Gastrocnemius medialis (tissue), 4 donors: ENCODE measurements at regions not wholly inside any gene's neighbourhood (a gene's known extent, or its start where the extent isn't known, plus 50 kb on each side); places are given as distances from the start of the nearest gene placed in this dataset.

Experiments used
- ATAC-seq, 2 donors: fragments of 150-250 bp; one replicate each; pipeline ENCODE4 v1.9.1; 2016
- DNase-seq, 2 donors: peaks; one replicate each; pipeline ENCODE4 v3.0.0-alpha.2; 2019
- H3K27ac ChIP-seq, 4 donors: fragments of 200-600 bp; sonication (generic); 1 replicate in 1 of 4; 2 replicates in 3 of 4; pipeline ENCODE4 v1.5.1; 2016 to 2018; ENCODE audit warnings: mild to moderate bottlenecking in 2 of 4, moderate library complexity in 1 of 4
- H3K27me3 ChIP-seq, 3 donors: fragments of 200-600 bp; sonication (generic) in 2 of 3; 1 replicate in 1 of 3; 2 replicates in 2 of 3; pipeline versions ENCODE4 v1.5.1 to v1.6.0; 2016 to 2019; ENCODE audit warnings: mild to moderate bottlenecking in 1 of 3, moderate library complexity in 1 of 3
- H3K36me3 ChIP-seq, 2 donors: fragments of 200-600 bp; sonication (generic) in 1 of 2; one replicate each; pipeline ENCODE4 v1.5.1; 2017 to 2018
- H3K4me1 ChIP-seq, 2 donors: fragments of 200-600 bp; sonication (generic) in 1 of 2; one replicate each; pipeline ENCODE4 v1.5.1; 2016 to 2017; ENCODE audit warnings: mild to moderate bottlenecking in 2 of 2
- H3K4me3 ChIP-seq, 4 donors: fragments of 200-600 bp; sonication (generic) in 3 of 4; 1 replicate in 1 of 4; 2 replicates in 3 of 4; pipeline ENCODE4 v1.5.1; 2016 to 2019; ENCODE audit warnings: mild to moderate bottlenecking in 2 of 4
- H3K9me3 ChIP-seq, 3 donors: fragments of 200-600 bp; sonication (generic) in 2 of 3; 1 replicate in 1 of 3; 2 replicates in 2 of 3; pipeline ENCODE4 v1.5.1; 2016 to 2019
- POLR2A ChIP-seq, 2 donors: fragments of 450-650 bp; IDR thresholded peaks; one replicate each; pipeline ENCODE4 v1.6.1; 2017; ENCODE audit warnings: antibody characterized with exemption in 2 of 2, mild to moderate bottlenecking in 2 of 2, moderate library complexity in 2 of 2
- in situ Hi-C, 4 donors: fragments of 200-750 bp; cut with MboI; loops; one replicate each; pipeline versions ENCODE4 v1.15.0 to v1.8.0; 2017; ENCODE audit warnings: low sequenced_read_pairs in 4 of 4
- intact Hi-C: fragments of 100-400 bp; cut with DNase I; formaldehyde crosslinking; loops from one replicate; pipeline ENCODE4 v1.15.1; 2023; ENCODE audit warnings: low total_unique reads
- TF ChIP-seq, protein P1 (sequence below), 5 experiments: fragments of 450-650 bp in 3 of 5; fragments of 200-600 bp in 2 of 5; sonication (generic) in 2 of 5; IDR thresholded peaks in 4 of 5; conservative IDR thresholded peaks in 1 of 5; 1 replicate in 4 of 5; 2 replicates in 1 of 5; pipeline ENCODE4 v1.5.1; 2016 to 2019; ENCODE audit warnings: antibody characterized with exemption in 5 of 5, mild to moderate bottlenecking in 3 of 5, moderate library complexity in 3 of 5

GRCh38 chr1:98101364-98101763, 180.5 kb upstream of the DPYD start:
- DNase-seq (no peak), ATAC-seq (no peak)
- Histone ChIP-seq H3K4me1 (no peaks in the 10 kb centered on the region), H3K9me3 (no peaks in the 10 kb centered on the region), H3K4me3 (no peak overlapping the region), H3K27me3 (no peaks in the 10 kb centered on the region), H3K27ac (no peak overlapping the region), H3K36me3 (no peaks in the 10 kb centered on the region)
- TF ChIP-seq, protein P1, sequence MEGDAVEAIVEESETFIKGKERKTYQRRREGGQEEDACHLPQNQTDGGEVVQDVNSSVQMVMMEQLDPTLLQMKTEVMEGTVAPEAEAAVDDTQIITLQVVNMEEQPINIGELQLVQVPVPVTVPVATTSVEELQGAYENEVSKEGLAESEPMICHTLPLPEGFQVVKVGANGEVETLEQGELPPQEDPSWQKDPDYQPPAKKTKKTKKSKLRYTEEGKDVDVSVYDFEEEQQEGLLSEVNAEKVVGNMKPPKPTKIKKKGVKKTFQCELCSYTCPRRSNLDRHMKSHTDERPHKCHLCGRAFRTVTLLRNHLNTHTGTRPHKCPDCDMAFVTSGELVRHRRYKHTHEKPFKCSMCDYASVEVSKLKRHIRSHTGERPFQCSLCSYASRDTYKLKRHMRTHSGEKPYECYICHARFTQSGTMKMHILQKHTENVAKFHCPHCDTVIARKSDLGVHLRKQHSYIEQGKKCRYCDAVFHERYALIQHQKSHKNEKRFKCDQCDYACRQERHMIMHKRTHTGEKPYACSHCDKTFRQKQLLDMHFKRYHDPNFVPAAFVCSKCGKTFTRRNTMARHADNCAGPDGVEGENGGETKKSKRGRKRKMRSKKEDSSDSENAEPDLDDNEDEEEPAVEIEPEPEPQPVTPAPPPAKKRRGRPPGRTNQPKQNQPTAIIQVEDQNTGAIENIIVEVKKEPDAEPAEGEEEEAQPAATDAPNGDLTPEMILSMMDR (IDR thresholded peaks at IDR 0.05 in 4 of 5, conservative IDR thresholded peaks at IDR 0.05 in 1 of 5), result no peak
- no peak for TF ChIP-seq POLR2A (IDR thresholded peaks at IDR 0.05)
- intact Hi-C loops (no loop called here), in situ Hi-C loops (no loop called here)

- DNase-seq (no peak), ATAC-seq (no peak)
- Histone ChIP-seq H3K27me3 (no peaks in the 10 kb centered on the region), H3K4me1 (no peaks in the 10 kb centered on the region), H3K9me3 (no peaks in the 10 kb centered on the region), H3K4me3 (no peak overlapping the region), H3K27ac (no peak overlapping the region), H3K36me3 (no peaks in the 10 kb centered on the region)
- TF ChIP-seq, protein P1 (IDR thresholded peaks at IDR 0.05 in 4 of 5, conservative IDR thresholded peaks at IDR 0.05 in 1 of 5), result no peak
- TF ChIP-seq POLR2A (IDR thresholded peaks at IDR 0.05), result no peak
- intact Hi-C loops, result no loop called here
- in situ Hi-C loops, result no loop called here
Observed at GRCh38 chr1:98099501-98099900, 178.7 kb upstream of the DPYD start.

GRCh38 chr1:98098473-98098872, 177.6 kb upstream of the DPYD start:
- no peaks in the 10 kb centered on the region for H3K27me3 ChIP-seq
- no peaks in the 10 kb centered on the region for H3K4me1 ChIP-seq
- no peak for DNase-seq
- in situ Hi-C loops (no loop called here), intact Hi-C loops (no loop called here)
- no peak overlapping the region for H3K27ac ChIP-seq
- ATAC-seq, result no peak
- no peaks in the 10 kb centered on the region for H3K9me3 ChIP-seq
- TF ChIP-seq, protein P1 (IDR thresholded peaks at IDR 0.05 in 4 of 5, conservative IDR thresholded peaks at IDR 0.05 in 1 of 5), result no peak
- TF ChIP-seq POLR2A (IDR thresholded peaks at IDR 0.05), result no peak
- H3K36me3 ChIP-seq, result no peaks in the 10 kb centered on the region
- H3K4me3 ChIP-seq, result no peak overlapping the region

DNA sequence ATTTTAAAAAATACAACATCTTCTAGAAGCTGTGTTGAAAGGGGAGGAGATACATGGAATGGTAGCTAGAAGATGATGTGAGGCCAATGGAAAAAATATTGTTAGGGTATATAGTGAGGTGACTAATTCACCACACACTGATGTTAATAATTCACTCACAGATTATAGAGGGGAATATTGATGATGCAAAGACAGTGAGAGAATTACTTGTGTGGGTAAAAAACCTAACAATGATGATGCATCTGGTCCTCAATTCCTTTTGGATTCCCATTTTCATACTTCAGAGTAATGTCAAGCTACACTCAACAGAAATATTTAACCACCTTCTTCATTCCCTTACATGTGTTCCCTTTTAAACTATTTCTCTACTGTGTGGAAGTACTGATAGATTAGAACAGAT, 169.5 kb upstream of the DPYD start:
- H3K4me3 ChIP-seq, result no peak overlapping the region
- ATAC-seq, result no peak
- H3K4me1 ChIP-seq, result no peaks in the 10 kb centered on the region
- DNase-seq, result no peak
- no peaks in the 10 kb centered on the region for H3K9me3 ChIP-seq
- intact Hi-C loops, result no loop called here
- H3K36me3 ChIP-seq, result no peaks in the 10 kb centered on the region
- H3K27ac ChIP-seq, result no peak overlapping the region
- TF ChIP-seq, protein P1 (IDR thresholded peaks at IDR 0.05 in 4 of 5, conservative IDR thresholded peaks at IDR 0.05 in 1 of 5), result no peak
- no peak for TF ChIP-seq POLR2A (IDR thresholded peaks at IDR 0.05)
- in situ Hi-C loops, result no loop called here
- H3K27me3 ChIP-seq, result no peaks in the 10 kb centered on the region

GRCh38 chr1:98088381-98088780, 167.5 kb upstream of the DPYD start:
- no peaks in the 10 kb centered on the region for H3K36me3 ChIP-seq
- TF ChIP-seq, protein P1 (IDR thresholded peaks at IDR 0.05 in 4 of 5, conservative IDR thresholded peaks at IDR 0.05 in 1 of 5), result no peak
- no peak for TF ChIP-seq POLR2A (IDR thresholded peaks at IDR 0.05)
- H3K27ac ChIP-seq, result no peak overlapping the region
- H3K9me3 ChIP-seq, result no peaks in the 10 kb centered on the region
- intact Hi-C loops (no loop called here), in situ Hi-C loops (no loop called here)
- H3K27me3 ChIP-seq, result no peaks in the 10 kb centered on the region
- no peaks in the 10 kb centered on the region for H3K4me1 ChIP-seq
- DNase-seq (no peak), ATAC-seq (no peak)
- H3K4me3 ChIP-seq, result no peak overlapping the region
